IMR-90 (cell line): ENCODE measurements at regions not wholly inside any gene's neighbourhood (a gene's known extent, or its start where the extent isn't known, plus 50 kb on each side); places are given as distances from the start of the nearest gene placed in this dataset.
"Not testable (repeated sequence)": the region's sequence is repeated elsewhere in the genome, so short reads cannot be mapped to it uniquely, and the experiment has no call there.

ENCODE experiments used
- MXI1 ChIP-seq: IDR thresholded peaks from 2 replicates; pipeline ENCODE4 v1.6.1; 2012; ENCODE audit warnings: low read depth, mild to moderate bottlenecking, low read length, moderate library complexity, borderline replicate concordance
- TF ChIP-seq, protein P1 (sequence below): conservative IDR thresholded peaks from 2 replicates; pipeline ENCODE4 v1.5.1; 2012; ENCODE audit warnings: mild to moderate bottlenecking, low read depth, low read length, improper control_type of control experiment

- not testable (repeated sequence) for TF ChIP-seq MXI1
- TF ChIP-seq, protein P1, sequence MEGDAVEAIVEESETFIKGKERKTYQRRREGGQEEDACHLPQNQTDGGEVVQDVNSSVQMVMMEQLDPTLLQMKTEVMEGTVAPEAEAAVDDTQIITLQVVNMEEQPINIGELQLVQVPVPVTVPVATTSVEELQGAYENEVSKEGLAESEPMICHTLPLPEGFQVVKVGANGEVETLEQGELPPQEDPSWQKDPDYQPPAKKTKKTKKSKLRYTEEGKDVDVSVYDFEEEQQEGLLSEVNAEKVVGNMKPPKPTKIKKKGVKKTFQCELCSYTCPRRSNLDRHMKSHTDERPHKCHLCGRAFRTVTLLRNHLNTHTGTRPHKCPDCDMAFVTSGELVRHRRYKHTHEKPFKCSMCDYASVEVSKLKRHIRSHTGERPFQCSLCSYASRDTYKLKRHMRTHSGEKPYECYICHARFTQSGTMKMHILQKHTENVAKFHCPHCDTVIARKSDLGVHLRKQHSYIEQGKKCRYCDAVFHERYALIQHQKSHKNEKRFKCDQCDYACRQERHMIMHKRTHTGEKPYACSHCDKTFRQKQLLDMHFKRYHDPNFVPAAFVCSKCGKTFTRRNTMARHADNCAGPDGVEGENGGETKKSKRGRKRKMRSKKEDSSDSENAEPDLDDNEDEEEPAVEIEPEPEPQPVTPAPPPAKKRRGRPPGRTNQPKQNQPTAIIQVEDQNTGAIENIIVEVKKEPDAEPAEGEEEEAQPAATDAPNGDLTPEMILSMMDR, result not testable (repeated sequence)
Measured at GRCh38 chr9:65406625-65407024, 121.6 kb upstream of the FOXD4L5 start.
